ENCODE measurements at regions not wholly inside any gene's neighbourhood (a gene's known extent, or its start where the extent isn't known, plus 50 kb on each side); places are given as distances from the start of the nearest gene placed in this dataset.

GRCh38 chr2:207362716-207363115, 167.0 kb upstream of the CREB1 start:
- TF ChIP-seq CTCF (IDR thresholded peaks at IDR 0.05) (no peak), POLR2A (IDR thresholded peaks at IDR 0.05) (no peak)

Measured in lower leg skin (tissue), 3 donors.